IMR-90 (cell line): ENCODE measurements at regions not wholly inside any gene's neighbourhood (a gene's known extent, or its start where the extent isn't known, plus 50 kb on each side); places are given as distances from the start of the nearest gene placed in this dataset.

ENCODE experiments used
- ATAC-seq: fragments of 200-7000 bp; cut with Tn5 transposase; 2 replicates; pipeline ENCODE4 v1.9.1; 2020; ENCODE audit warnings: low read depth, mild to moderate bottlenecking, moderate library complexity
- BruUV-seq: library from RNA; stranded (reverse); fragments of 400-500 nt; replicated peaks from 2 replicates; lab custom pipeline; 2021; lab: Mats Ljungman, UMichigan
- CTCF ChIA-PET: fragments of 300-600 bp; formaldehyde crosslinking; extraction: SDS; loops from one replicate; lab custom pipeline; 2021; ENCODE audit warnings: antibody characterized with exemption; lab: Yijun Ruan, JAX
- POLR2A ChIA-PET: fragments of 300-600 bp; sonication (Branson Sonifier 250); formaldehyde crosslinking; loops from one replicate; lab custom pipeline; 2022; ENCODE audit warnings: antibody characterized with exemption; ENCODE audit not compliant: unreplicated experiment; lab: Charles Lee
- DNase-seq: peaks from one replicate; pipeline ENCODE4 v3.0.0; 2013
- H2AFZ ChIP-seq: replicated peaks from 2 replicates; pipeline ENCODE3; 2013; ENCODE audit warnings: low read length, mild to moderate bottlenecking; ENCODE audit not compliant: poor library complexity
- H2AK5ac ChIP-seq: 2 replicates; pipeline ENCODE4 v1.6.1; 2013; ENCODE audit warnings: low read depth, low read length, inconsistent platforms
- H2AK9ac ChIP-seq: replicated peaks from 2 replicates; pipeline ENCODE3; 2013; ENCODE audit warnings: mild to moderate bottlenecking, low read depth, low read length, moderate library complexity; ENCODE audit not compliant: poor library complexity
- H2BK120ac ChIP-seq: 2 replicates; pipeline ENCODE4 v1.6.1; 2013; ENCODE audit warnings: low read depth, low read length, inconsistent platforms
- H2BK15ac ChIP-seq: 3 replicates; pipeline ENCODE4 v1.6.1; 2013; ENCODE audit warnings: low read depth, low read length, inconsistent platforms
- H2BK20ac ChIP-seq: 2 replicates; pipeline ENCODE4 v1.6.1; 2013; ENCODE audit warnings: low read depth, mild to moderate bottlenecking, inconsistent platforms, low read length, moderate library complexity
- H2BK5ac ChIP-seq: 2 replicates; pipeline ENCODE4 v1.6.1; 2013; ENCODE audit warnings: mild to moderate bottlenecking, low read depth, low read length, inconsistent platforms; ENCODE audit not compliant: poor library complexity, severe bottlenecking
- H3K14ac ChIP-seq: replicated peaks from 2 replicates; pipeline ENCODE4 v1.6.1; 2013; ENCODE audit warnings: low read depth, low read length, inconsistent platforms
- H3K18ac ChIP-seq: 2 replicates; pipeline ENCODE4 v1.6.1; 2013; ENCODE audit warnings: low read depth, low read length, control low read depth
- H3K23ac ChIP-seq: 2 replicates; pipeline ENCODE4 v1.6.1; 2013; ENCODE audit warnings: low read depth, low read length, inconsistent platforms
- H3K27ac ChIP-seq: 2 replicates; pipeline ENCODE4 v1.5.1; 2013; ENCODE audit warnings: mild to moderate bottlenecking, control low read depth, low read length; ENCODE audit not compliant: insufficient read depth
- H3K27me3 ChIP-seq: 2 replicates; pipeline ENCODE4 v1.6.1; 2013; ENCODE audit warnings: low read length; ENCODE audit not compliant: control insufficient read depth, insufficient read depth
- H3K36me3 ChIP-seq: 2 replicates; pipeline ENCODE4 v1.6.1; 2013; ENCODE audit warnings: low read length, mixed read lengths; ENCODE audit not compliant: control insufficient read depth, insufficient read depth
- H3K4ac ChIP-seq: 2 replicates; pipeline ENCODE4 v1.6.1; 2013; ENCODE audit warnings: low read depth, low read length, inconsistent platforms
- H3K4me1 ChIP-seq: 2 replicates; pipeline ENCODE4 v1.6.1; 2013; ENCODE audit warnings: low read length, mixed read lengths; ENCODE audit not compliant: control insufficient read depth, insufficient read depth
- H3K4me2 ChIP-seq: 2 replicates; pipeline ENCODE4 v1.6.1; 2013; ENCODE audit warnings: low read depth, mild to moderate bottlenecking, control low read depth, low read length, moderate library complexity
- H3K4me3 ChIP-seq: 2 replicates; pipeline ENCODE4 v1.5.1; 2013; ENCODE audit warnings: low read depth, mild to moderate bottlenecking, control low read depth, low read length, moderate library complexity; ENCODE audit not compliant: insufficient read depth
- H3K56ac ChIP-seq: 2 replicates; pipeline ENCODE4 v1.6.1; 2013; ENCODE audit warnings: low read length, inconsistent platforms; ENCODE audit not compliant: insufficient read depth; ENCODE audit errors: extremely low read depth
- H3K79me1 ChIP-seq, 2 experiments: 2 replicates each; pipeline ENCODE4 v1.6.1; 2013; ENCODE audit warnings: low read length in 2 of 2, inconsistent platforms in 1 of 2, low read depth in 1 of 2
- H3K9ac ChIP-seq: 2 replicates; pipeline ENCODE4 v1.6.1; 2013; ENCODE audit warnings: low read depth, low read length, control low read depth
- H3K9me1 ChIP-seq: 2 replicates; pipeline ENCODE4 v1.6.1; 2013; ENCODE audit warnings: low read length, inconsistent platforms; ENCODE audit not compliant: insufficient read depth
- H3K9me3 ChIP-seq: 2 replicates; pipeline ENCODE4 v1.6.1; 2013; ENCODE audit warnings: low read length; ENCODE audit not compliant: control insufficient read depth, insufficient read depth
- H4K20me1 ChIP-seq: 2 replicates; pipeline ENCODE4 v1.6.1; 2013; ENCODE audit warnings: low read length, inconsistent platforms; ENCODE audit not compliant: insufficient read depth
- H4K5ac ChIP-seq: 2 replicates; pipeline ENCODE4 v1.6.1; 2013; ENCODE audit warnings: mild to moderate bottlenecking, low read depth, low read length, control low read depth
- H4K8ac ChIP-seq, 2 experiments: 2 replicates each; pipeline ENCODE4 v1.6.1; 2013; ENCODE audit warnings: low read depth in 2 of 2, low read length in 2 of 2, control low read depth in 1 of 2, inconsistent platforms in 1 of 2
- H4K91ac ChIP-seq: 2 replicates; pipeline ENCODE4 v1.6.1; 2013; ENCODE audit warnings: low read depth, low read length, inconsistent platforms; ENCODE audit not compliant: insufficient read depth
- BHLHE40 ChIP-seq: fragments of 150-350 bp; IDR thresholded peaks from 2 replicates; pipeline ENCODE4 v1.6.1; 2016; ENCODE audit warnings: mild to moderate bottlenecking, low read depth, low read length
- CHD1 ChIP-seq: IDR thresholded peaks from 2 replicates; pipeline ENCODE4 v1.6.1; 2012; ENCODE audit warnings: low read depth, low read length, improper control_type of control experiment
- FOS ChIP-seq: fragments of 150-350 bp; IDR thresholded peaks from 2 replicates; pipeline ENCODE4 v1.6.1; 2016; ENCODE audit warnings: low read depth, low read length
- POLR2A ChIP-seq: IDR thresholded peaks from 2 replicates; pipeline ENCODE4 v1.6.1; 2012; ENCODE audit warnings: mild to moderate bottlenecking, low read depth, low read length
- RFX5 ChIP-seq: IDR thresholded peaks from 2 replicates; pipeline ENCODE4 v1.8.0; 2012; ENCODE audit warnings: low read depth, mild to moderate bottlenecking, low read length, moderate library complexity
- WGBS, 2 experiments: methylation state at CpG; one replicate each; pipeline versions ENCODE4 v1.1.5 to v1.1.7; 2013; ENCODE audit warnings: missing lambda C conversion rate in 2 of 2; ENCODE audit not compliant: insufficient read length in 1 of 2; ENCODE audit errors: extremely low coverage in 2 of 2; 5-methylcytosine and 5-hydroxymethylcytosine counted together
- dilution Hi-C: fragments of 300-500 bp; cut with HindIII; formaldehyde crosslinking; loops from one replicate; pipeline ENCODE4 v1.14.3; 2018; ENCODE audit warnings: low sequenced_read_pairs; ENCODE audit not compliant: unreplicated experiment
- in situ Hi-C: fragments of 300-500 bp; cut with MboI; formaldehyde crosslinking; loops from 3 replicates; pipeline ENCODE4 v1.14.3; 2019; ENCODE audit warnings: low sequenced_read_pairs, inconsistent platforms, mixed read lengths
- intact Hi-C: fragments of 100-400 bp; cut with micrococcal nuclease; formaldehyde crosslinking; loops from 2 replicates; pipeline ENCODE4 v1.10.0; 2022

GRCh38 chr6:90863043-90863442 lies 276.2 kb upstream of the MAP3K7 start:
- no CpG with 5 or more reads among the region's 1 CpG for WGBS, 2 experiments
- Histone ChIP-seq H2AK5ac (no peak overlapping the region), H3K79me1 (no peaks in the 10 kb centered on the region), H2BK120ac (no peak overlapping the region), H2BK20ac (no peak overlapping the region), H3K4ac (no peak overlapping the region), H3K9ac (no peak overlapping the region), H4K8ac (no peak overlapping the region), H4K91ac (no peak overlapping the region), H3K36me3 (no peaks in the 10 kb centered on the region), H3K23ac (no peak overlapping the region), H4K20me1 (no peaks in the 10 kb centered on the region), H3K27ac (no peak overlapping the region), H3K9me3 (no peaks in the 10 kb centered on the region), H2BK15ac (no peak overlapping the region), H2AFZ (no peak overlapping the region), H2AK9ac (no peak overlapping the region), H3K14ac (no peak overlapping the region), H3K56ac (no peak overlapping the region), H3K27me3 (no peaks in the 10 kb centered on the region), H3K18ac (no peak overlapping the region), H3K4me3 (no peak overlapping the region), H3K4me2 (no peak overlapping the region), H3K9me1 (no peaks in the 10 kb centered on the region), H3K4me1 (no peaks in the 10 kb centered on the region), H4K5ac (no peak overlapping the region), H2BK5ac (no peak overlapping the region)
- no peak for DNase-seq
- dilution Hi-C loops (no loop called here), intact Hi-C loops (no loop called here), in situ Hi-C loops (no loop called here)
- no TSS peak for BruUV-seq
- TF ChIP-seq FOS (no peak), CHD1 (no peak), POLR2A (no peak), RFX5 (no peak), BHLHE40 (no peak)
- ATAC-seq = no peak
- ChIA-PET POLR2A (no interaction called here), CTCF (no interaction called here)
